ENCODE measurements at regions not wholly inside any gene's neighbourhood (a gene's known extent, or its start where the extent isn't known, plus 50 kb on each side); places are given as distances from the start of the nearest gene placed in this dataset.

GRCh38 chr9:16328349-16328748 lies 542.1 kb downstream of the BNC2 start:
- H3K4me3 ChIP-seq (ENCODE audit: low read depth in 1 of 3, low read length in 3 of 3) = no peak overlapping the region
- no peak overlapping the region for H3K27ac ChIP-seq (ENCODE audit: low read depth in 1 of 2, low read length in 2 of 2)
- 95% methylated on average over 3 of the region's 3 CpGs for WGBS
- H3K9me3 ChIP-seq (ENCODE audit: control insufficient read depth in 4 of 4, low read length in 3 of 4) = no peaks in the 10 kb centered on the region
- no peaks in the 10 kb centered on the region for H3K36me3 ChIP-seq (ENCODE audit: control insufficient read depth in 4 of 4, insufficient read depth in 3 of 4, low read depth in 1 of 4, low read length in 3 of 4)
- H3K9ac ChIP-seq (ENCODE audit: low read depth in 1 of 2, low read length in 2 of 2) = no peak overlapping the region
- no peak for TF ChIP-seq HNF4A (conservative IDR thresholded peaks at IDR 0.05)
- no peak for TF ChIP-seq GABPA (IDR thresholded peaks at IDR 0.05 in 1 of 2, conservative IDR thresholded peaks at IDR 0.05 in 1 of 2)
- TF ChIP-seq HNF4G (IDR thresholded peaks at IDR 0.05) = no peak
- TF ChIP-seq, protein P1, sequence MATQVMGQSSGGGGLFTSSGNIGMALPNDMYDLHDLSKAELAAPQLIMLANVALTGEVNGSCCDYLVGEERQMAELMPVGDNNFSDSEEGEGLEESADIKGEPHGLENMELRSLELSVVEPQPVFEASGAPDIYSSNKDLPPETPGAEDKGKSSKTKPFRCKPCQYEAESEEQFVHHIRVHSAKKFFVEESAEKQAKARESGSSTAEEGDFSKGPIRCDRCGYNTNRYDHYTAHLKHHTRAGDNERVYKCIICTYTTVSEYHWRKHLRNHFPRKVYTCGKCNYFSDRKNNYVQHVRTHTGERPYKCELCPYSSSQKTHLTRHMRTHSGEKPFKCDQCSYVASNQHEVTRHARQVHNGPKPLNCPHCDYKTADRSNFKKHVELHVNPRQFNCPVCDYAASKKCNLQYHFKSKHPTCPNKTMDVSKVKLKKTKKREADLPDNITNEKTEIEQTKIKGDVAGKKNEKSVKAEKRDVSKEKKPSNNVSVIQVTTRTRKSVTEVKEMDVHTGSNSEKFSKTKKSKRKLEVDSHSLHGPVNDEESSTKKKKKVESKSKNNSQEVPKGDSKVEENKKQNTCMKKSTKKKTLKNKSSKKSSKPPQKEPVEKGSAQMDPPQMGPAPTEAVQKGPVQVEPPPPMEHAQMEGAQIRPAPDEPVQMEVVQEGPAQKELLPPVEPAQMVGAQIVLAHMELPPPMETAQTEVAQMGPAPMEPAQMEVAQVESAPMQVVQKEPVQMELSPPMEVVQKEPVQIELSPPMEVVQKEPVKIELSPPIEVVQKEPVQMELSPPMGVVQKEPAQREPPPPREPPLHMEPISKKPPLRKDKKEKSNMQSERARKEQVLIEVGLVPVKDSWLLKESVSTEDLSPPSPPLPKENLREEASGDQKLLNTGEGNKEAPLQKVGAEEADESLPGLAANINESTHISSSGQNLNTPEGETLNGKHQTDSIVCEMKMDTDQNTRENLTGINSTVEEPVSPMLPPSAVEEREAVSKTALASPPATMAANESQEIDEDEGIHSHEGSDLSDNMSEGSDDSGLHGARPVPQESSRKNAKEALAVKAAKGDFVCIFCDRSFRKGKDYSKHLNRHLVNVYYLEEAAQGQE (IDR thresholded peaks at IDR 0.05) = no peak
- TF ChIP-seq ATF3 (IDR thresholded peaks at IDR 0.05) = no peak
- no peak for DNase-seq (ENCODE audit: low spot score)
- H3K4me1 ChIP-seq (ENCODE audit: control insufficient read depth in 4 of 4, insufficient read depth in 4 of 4, low read length in 3 of 4) = no peaks in the 10 kb centered on the region
- no peaks in the 10 kb centered on the region for H3K27me3 ChIP-seq (ENCODE audit: control insufficient read depth in 4 of 4, insufficient read depth in 4 of 4, low read length in 3 of 4)

GRCh38 chr9:16329671-16330113 lies 540.8 kb downstream of the BNC2 start:
- Histone ChIP-seq H3K9ac (ENCODE audit: low read depth in 1 of 2, low read length in 2 of 2) (no peak overlapping the region), H3K9me3 (ENCODE audit: control insufficient read depth in 4 of 4, low read length in 3 of 4) (no peaks in the 10 kb centered on the region), H3K4me1 (ENCODE audit: control insufficient read depth in 4 of 4, insufficient read depth in 4 of 4, low read length in 3 of 4) (no peaks in the 10 kb centered on the region), H3K27ac (ENCODE audit: low read depth in 1 of 2, low read length in 2 of 2) (no peak overlapping the region), H3K36me3 (ENCODE audit: control insufficient read depth in 4 of 4, insufficient read depth in 3 of 4, low read depth in 1 of 4, low read length in 3 of 4) (no peaks in the 10 kb centered on the region), H3K27me3 (ENCODE audit: control insufficient read depth in 4 of 4, insufficient read depth in 4 of 4, low read length in 3 of 4) (no peaks in the 10 kb centered on the region), H3K4me3 (ENCODE audit: low read depth in 1 of 3, low read length in 3 of 3) (no peak overlapping the region)
- no peak for DNase-seq (ENCODE audit: low spot score)
- TF ChIP-seq TAF1 (conservative IDR thresholded peaks at IDR 0.05) (no peak), HNF4G (IDR thresholded peaks at IDR 0.05) (no peak)
- 82% methylated on average over 9 of the region's 9 CpGs for WGBS

- Histone ChIP-seq H3K4me1 (ENCODE audit: control insufficient read depth in 4 of 4, insufficient read depth in 4 of 4, low read length in 3 of 4) (no peaks in the 10 kb centered on the region), H3K9ac (ENCODE audit: low read depth in 1 of 2, low read length in 2 of 2) (no peak overlapping the region), H3K9me3 (ENCODE audit: control insufficient read depth in 4 of 4, low read length in 3 of 4) (no peaks in the 10 kb centered on the region), H3K27ac (ENCODE audit: low read depth in 1 of 2, low read length in 2 of 2) (no peak overlapping the region), H3K27me3 (ENCODE audit: control insufficient read depth in 4 of 4, insufficient read depth in 4 of 4, low read length in 3 of 4) (no peaks in the 10 kb centered on the region), H3K36me3 (ENCODE audit: control insufficient read depth in 4 of 4, insufficient read depth in 3 of 4, low read depth in 1 of 4, low read length in 3 of 4) (no peaks in the 10 kb centered on the region), H3K4me3 (ENCODE audit: low read depth in 1 of 3, low read length in 3 of 3) (no peak overlapping the region)
- no peak for TF ChIP-seq EGR1 (IDR thresholded peaks at IDR 0.05; ENCODE audit: low read depth in 2 of 2)
- no peak for TF ChIP-seq TAF1 (conservative IDR thresholded peaks at IDR 0.05)
- TF ChIP-seq HNF4A (conservative IDR thresholded peaks at IDR 0.05) = no peak
- TF ChIP-seq RAD21 (IDR thresholded peaks at IDR 0.05) = no peak
- no peak for TF ChIP-seq FOXA2 (IDR thresholded peaks at IDR 0.05)
- TF ChIP-seq SP1 (IDR thresholded peaks at IDR 0.05) = no peak
- TF ChIP-seq ATF3 (IDR thresholded peaks at IDR 0.05) = no peak
- TF ChIP-seq MAX (IDR thresholded peaks at IDR 0.05) = no peak
- TF ChIP-seq, protein P2, sequence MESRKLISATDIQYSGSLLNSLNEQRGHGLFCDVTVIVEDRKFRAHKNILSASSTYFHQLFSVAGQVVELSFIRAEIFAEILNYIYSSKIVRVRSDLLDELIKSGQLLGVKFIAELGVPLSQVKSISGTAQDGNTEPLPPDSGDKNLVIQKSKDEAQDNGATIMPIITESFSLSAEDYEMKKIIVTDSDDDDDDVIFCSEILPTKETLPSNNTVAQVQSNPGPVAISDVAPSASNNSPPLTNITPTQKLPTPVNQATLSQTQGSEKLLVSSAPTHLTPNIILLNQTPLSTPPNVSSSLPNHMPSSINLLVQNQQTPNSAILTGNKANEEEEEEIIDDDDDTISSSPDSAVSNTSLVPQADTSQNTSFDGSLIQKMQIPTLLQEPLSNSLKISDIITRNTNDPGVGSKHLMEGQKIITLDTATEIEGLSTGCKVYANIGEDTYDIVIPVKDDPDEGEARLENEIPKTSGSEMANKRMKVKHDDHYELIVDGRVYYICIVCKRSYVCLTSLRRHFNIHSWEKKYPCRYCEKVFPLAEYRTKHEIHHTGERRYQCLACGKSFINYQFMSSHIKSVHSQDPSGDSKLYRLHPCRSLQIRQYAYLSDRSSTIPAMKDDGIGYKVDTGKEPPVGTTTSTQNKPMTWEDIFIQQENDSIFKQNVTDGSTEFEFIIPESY (IDR thresholded peaks at IDR 0.05) = no peak
- TF ChIP-seq JUND (IDR thresholded peaks at IDR 0.05) = no peak
- TF ChIP-seq, protein P1 (IDR thresholded peaks at IDR 0.05) = no peak
- WGBS = 93% methylated on average over 2 of the region's 2 CpGs
- DNase-seq (ENCODE audit: low spot score) = no peak
These were observed 539.4 kb downstream of the BNC2 start for GRCh38 chr9:16331031-16331430.

Measured in liver (tissue), 7 donors.